UCSD-AML1 (cell line): ENCODE measurements at regions not wholly inside any gene's neighbourhood (a gene's known extent, or its start where the extent isn't known, plus 50 kb on each side); places are given as distances from the start of the nearest gene placed in this dataset.
A peak's percentile ranks its signal among the peaks of the same experiment; 100 is the strongest.
"Not testable (repeated sequence)": the region's sequence is repeated elsewhere in the genome, so short reads cannot be mapped to it uniquely, and the experiment has no call there.

ENCODE experiments used
- DNase-seq: peaks from one replicate; lab custom pipeline; 2025; ENCODE audit not compliant: unreplicated experiment; lab: John Stamatoyannopoulos, UW

GRCh38 chr17:77634710-77635109 lies 323.8 kb upstream of the TNRC6C start:
- no peak for DNase-seq

GRCh38 chr17:77635176-77635575 lies 323.3 kb upstream of the TNRC6C start:
- no peak for DNase-seq

GRCh38 chr17:77635785-77636184 lies 322.7 kb upstream of the TNRC6C start:
- not testable (repeated sequence) for DNase-seq

GRCh38 chr17:77636835-77637817 lies 321.4 kb upstream of the TNRC6C start:
- no peak for DNase-seq

GRCh38 chr17:77637818-77638575 lies 320.5 kb upstream of the TNRC6C start:
- DNase-seq: no peak

- no peak for DNase-seq
These were observed 318.3 kb upstream of the TNRC6C start for GRCh38 chr17:77640252-77640651.

GRCh38 chr17:77640916-77641605 lies 317.4 kb upstream of the TNRC6C start:
- DNase-seq: no peak

GRCh38 chr17:77641718-77642117 lies 316.8 kb upstream of the TNRC6C start:
- no peak for DNase-seq

GRCh38 chr17:77644181-77645071 lies 314.1 kb upstream of the TNRC6C start:
- no peak for DNase-seq

- peak; percentile 50 for DNase-seq
These were observed 313.1 kb upstream of the TNRC6C start for GRCh38 chr17:77645072-77646045.

- DNase-seq: no peak
These were observed 312.5 kb upstream of the TNRC6C start for GRCh38 chr17:77646046-77646430.

GRCh38 chr17:77647531-77647930 lies 311.0 kb upstream of the TNRC6C start:
- DNase-seq: no peak

- no peak for DNase-seq
These were observed 308.7 kb upstream of the TNRC6C start for GRCh38 chr17:77649717-77650211.

GRCh38 chr17:77651988-77652387 lies 306.5 kb upstream of the TNRC6C start:
- DNase-seq: no peak

- no peak for DNase-seq
These were observed 304.2 kb upstream of the TNRC6C start for GRCh38 chr17:77654296-77654695.

- no peak for DNase-seq
These were observed 303.7 kb upstream of the TNRC6C start for GRCh38 chr17:77654850-77655249.

- no peak for DNase-seq
These were observed 302.4 kb upstream of the TNRC6C start for GRCh38 chr17:77656054-77656453.

- no peak for DNase-seq
These were observed 300.7 kb upstream of the TNRC6C start for GRCh38 chr17:77657839-77658238.

GRCh38 chr17:77660524-77660923 lies 298.0 kb upstream of the TNRC6C start:
- DNase-seq: no peak
